ENCODE measurements at regions not wholly inside any gene's neighbourhood (a gene's known extent, or its start where the extent isn't known, plus 50 kb on each side); places are given as distances from the start of the nearest gene placed in this dataset.

DNA sequence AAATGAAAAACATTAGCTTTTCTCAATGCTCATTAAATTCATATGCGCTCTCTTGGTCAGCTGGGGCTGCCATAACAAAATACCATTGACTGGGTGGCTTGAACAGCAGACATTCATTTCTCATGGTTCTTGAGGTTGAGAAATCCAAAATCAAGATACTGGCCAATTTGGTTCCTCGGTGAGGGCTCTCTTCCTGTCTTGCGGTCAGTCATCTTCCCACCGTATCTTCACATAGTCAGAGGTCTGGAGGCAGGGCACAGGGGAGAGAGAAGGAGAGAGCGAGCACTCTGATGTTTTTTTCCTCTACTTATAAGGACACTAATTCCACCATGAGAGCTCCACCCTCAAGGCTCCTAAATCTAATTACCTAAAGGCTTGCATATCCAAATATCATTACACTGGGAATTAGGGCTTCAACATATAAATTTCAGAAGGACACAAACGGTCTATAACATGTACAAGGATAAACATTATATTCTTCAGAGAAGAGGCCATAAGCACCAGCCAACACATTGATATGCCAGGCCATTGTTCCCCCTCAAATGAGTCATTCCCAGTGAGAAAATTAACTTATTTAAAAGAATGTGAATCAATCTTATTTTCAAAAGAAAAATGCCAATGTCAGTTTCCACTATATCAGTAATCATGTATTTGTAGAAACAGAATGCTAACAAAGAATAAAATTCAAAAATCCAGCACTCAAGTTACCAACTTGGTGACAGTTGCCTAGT, 152.2 kb downstream of the BTG1 start:
- no peak for DNase-seq (ENCODE audit: extremely low spot score in 2 of 2)
- no peak overlapping the region for H3K27ac ChIP-seq
- TF ChIP-seq POLR2AphosphoS5 (IDR thresholded peaks at IDR 0.05; ENCODE audit: insufficient read depth in 1 of 2, low read depth in 1 of 2) (no peak), CTCF (IDR thresholded peaks at IDR 0.05) (no peak), POLR2A (IDR thresholded peaks at IDR 0.05) (no peak)
- no peak overlapping the region for H3K4me3 ChIP-seq
- intact Hi-C loops (cut with DNase I): loop anchor here (5.0 kb wide), 1 partner anchor 431 kb away; no protein-coding TSS in a partner anchor
- H3K4me1 ChIP-seq: no peaks in the 10 kb centered on the region
- no peaks in the 10 kb centered on the region for H3K9me3 ChIP-seq
- no peaks in the 10 kb centered on the region for H3K27me3 ChIP-seq
- H3K36me3 ChIP-seq: no peaks in the 10 kb centered on the region

- Histone ChIP-seq H3K27ac (no peak overlapping the region), H3K9me3 (no peaks in the 10 kb centered on the region), H3K27me3 (no peaks in the 10 kb centered on the region), H3K4me3 (no peak overlapping the region), H3K36me3 (no peaks in the 10 kb centered on the region), H3K4me1 (no peaks in the 10 kb centered on the region)
- intact Hi-C loops (cut with DNase I): loop anchor here (5.0 kb wide), 1 partner anchor 429 kb away; no protein-coding TSS in a partner anchor
- TF ChIP-seq CTCF (IDR thresholded peaks at IDR 0.05): no peak
- TF ChIP-seq POLR2AphosphoS5 (IDR thresholded peaks at IDR 0.05; ENCODE audit: insufficient read depth in 1 of 2, low read depth in 1 of 2): no peak
- no peak for TF ChIP-seq POLR2A (IDR thresholded peaks at IDR 0.05)
- no peak for DNase-seq (ENCODE audit: extremely low spot score in 2 of 2)
These were observed 154.1 kb downstream of the BTG1 start for GRCh38 chr12:91991399-91992187.

GRCh38 chr12:91990525-91990924, 155.1 kb downstream of the BTG1 start:
- Histone ChIP-seq H3K4me3 (no peak overlapping the region), H3K36me3 (no peaks in the 10 kb centered on the region), H3K27ac (no peak overlapping the region), H3K4me1 (no peaks in the 10 kb centered on the region), H3K9me3 (no peaks in the 10 kb centered on the region), H3K27me3 (no peaks in the 10 kb centered on the region)
- TF ChIP-seq POLR2A (IDR thresholded peaks at IDR 0.05): no peak
- TF ChIP-seq POLR2AphosphoS5 (IDR thresholded peaks at IDR 0.05; ENCODE audit: insufficient read depth in 1 of 2, low read depth in 1 of 2): no peak
- TF ChIP-seq CTCF (IDR thresholded peaks at IDR 0.05): no peak
- DNase-seq (ENCODE audit: extremely low spot score in 2 of 2): no peak
- intact Hi-C loops (cut with DNase I): loop anchor here (5.0 kb wide), 1 partner anchor 428 kb away; no protein-coding TSS in a partner anchor

GRCh38 chr12:91989143-91989542, 156.5 kb downstream of the BTG1 start:
- Histone ChIP-seq H3K9me3 (no peaks in the 10 kb centered on the region), H3K4me3 (no peak overlapping the region), H3K27me3 (no peaks in the 10 kb centered on the region), H3K36me3 (no peaks in the 10 kb centered on the region), H3K4me1 (no peaks in the 10 kb centered on the region), H3K27ac (no peak overlapping the region)
- intact Hi-C loops (cut with DNase I): no loop called here
- TF ChIP-seq POLR2AphosphoS5 (IDR thresholded peaks at IDR 0.05; ENCODE audit: insufficient read depth in 1 of 2, low read depth in 1 of 2) (no peak), POLR2A (IDR thresholded peaks at IDR 0.05) (no peak), CTCF (IDR thresholded peaks at IDR 0.05) (no peak)
- no peak for DNase-seq (ENCODE audit: extremely low spot score in 2 of 2)
